ENCODE measurements at regions not wholly inside any gene's neighbourhood (a gene's known extent, or its start where the extent isn't known, plus 50 kb on each side); places are given as distances from the start of the nearest gene placed in this dataset.

DNA sequence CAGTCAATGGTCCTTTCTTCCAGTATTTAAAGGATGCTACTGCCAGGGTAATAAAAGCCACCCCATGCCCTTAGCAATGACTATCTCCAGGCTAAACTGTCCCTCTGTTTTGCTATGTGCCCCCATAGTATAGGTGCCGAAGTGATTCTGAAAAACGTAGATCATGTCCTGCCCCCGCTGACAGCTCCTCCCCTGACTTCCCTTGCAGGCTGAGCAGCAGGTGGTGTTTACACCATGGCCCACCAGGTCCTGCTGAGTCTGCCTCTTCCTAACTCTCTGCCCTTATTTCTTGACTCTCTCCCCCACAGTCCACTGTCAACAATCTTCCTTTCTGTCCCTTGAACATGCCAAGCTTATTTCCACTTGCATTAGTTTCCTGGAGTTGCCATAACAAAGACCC, 352.5 kb upstream of the TSHZ2 start:
- DNase-seq, result no peak

DNA sequence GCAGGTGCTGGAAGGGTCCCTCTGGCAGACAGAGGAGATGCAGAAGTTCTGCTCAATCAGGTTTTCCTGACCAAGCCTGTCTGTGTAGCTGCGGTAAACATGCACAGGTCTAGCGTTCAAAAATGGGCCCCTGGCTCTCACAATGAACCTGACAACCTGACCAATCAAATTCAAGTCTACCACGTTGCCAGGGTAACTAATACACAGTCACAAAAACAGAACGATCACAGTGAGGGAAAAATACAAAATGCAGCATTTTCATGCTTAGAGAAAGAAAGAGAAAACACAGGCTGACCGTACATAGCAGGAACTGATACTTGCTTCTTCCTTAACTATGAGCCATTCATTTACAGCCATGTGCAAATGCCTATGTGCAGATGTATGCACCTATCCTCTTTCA, 353.1 kb upstream of the TSHZ2 start:
- DNase-seq, result no peak

- DNase-seq, result no peak
These were observed 355.5 kb upstream of the TSHZ2 start for GRCh38 chr20:52616629-52617028.

DNA sequence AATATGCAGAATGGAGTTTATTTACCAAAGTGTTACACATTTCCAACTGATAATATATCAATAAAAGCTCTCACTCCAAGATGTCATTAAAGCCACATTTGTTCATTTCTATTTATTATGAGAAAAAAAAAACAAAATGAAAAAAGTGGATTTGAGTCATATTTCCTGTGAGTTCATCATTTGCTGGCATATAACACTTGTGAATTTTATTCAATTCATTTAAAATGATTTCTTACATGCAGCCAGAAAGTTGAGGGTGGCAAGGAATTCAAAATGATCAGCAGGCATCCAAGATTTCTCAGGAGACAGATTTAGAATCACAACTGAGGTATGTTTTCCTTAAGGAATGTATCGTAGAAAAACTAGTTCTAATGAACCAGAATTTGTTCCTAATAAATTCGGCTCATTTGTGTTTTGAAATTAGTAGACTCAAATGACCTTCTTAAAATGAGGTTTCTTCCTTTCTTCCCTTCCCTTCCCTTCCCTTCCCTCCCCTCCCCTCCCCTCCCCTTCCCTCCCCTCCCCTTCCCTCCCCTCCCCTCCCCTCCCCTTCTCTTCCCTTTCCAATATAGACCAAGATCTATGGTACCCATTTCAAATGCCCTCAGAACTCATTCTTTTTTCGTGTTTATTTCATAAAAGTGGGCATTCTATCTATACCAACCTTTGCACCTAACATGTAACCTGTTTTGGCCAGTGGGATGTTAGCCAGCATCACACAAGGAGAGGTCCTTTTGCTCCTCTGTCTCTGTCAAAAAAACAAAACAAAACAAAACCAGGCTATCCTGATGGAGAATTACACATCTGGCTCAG, 357.9 kb upstream of the TSHZ2 start:
- DNase-seq, result no peak

- DNase-seq, result no peak
These were observed 360.0 kb upstream of the TSHZ2 start for GRCh38 chr20:52612046-52612632.

DNA sequence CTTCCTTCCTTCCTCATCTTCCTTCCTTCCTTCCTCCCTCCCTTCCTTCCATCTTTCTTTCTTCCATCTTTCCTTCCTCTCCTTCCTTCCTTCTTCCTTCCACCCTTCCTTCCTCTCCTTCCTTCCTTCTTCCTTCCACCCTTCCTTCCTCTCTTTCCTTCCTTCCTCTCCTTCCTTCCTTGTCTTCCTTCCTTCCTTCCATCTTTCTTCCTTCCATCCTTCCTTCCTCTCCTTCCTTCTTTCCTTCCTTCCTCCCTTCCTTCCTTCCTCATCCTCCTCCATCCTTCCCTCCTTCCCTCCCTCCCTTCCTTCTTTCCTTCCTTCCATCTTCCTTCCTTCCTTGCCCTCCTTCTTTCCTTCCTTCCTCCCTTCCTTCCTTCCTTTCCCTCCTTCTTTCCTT, 361.4 kb upstream of the TSHZ2 start:
- no peak for DNase-seq

GRCh38 chr20:52601295-52601971, 370.7 kb upstream of the TSHZ2 start:
- no peak for DNase-seq

DNA sequence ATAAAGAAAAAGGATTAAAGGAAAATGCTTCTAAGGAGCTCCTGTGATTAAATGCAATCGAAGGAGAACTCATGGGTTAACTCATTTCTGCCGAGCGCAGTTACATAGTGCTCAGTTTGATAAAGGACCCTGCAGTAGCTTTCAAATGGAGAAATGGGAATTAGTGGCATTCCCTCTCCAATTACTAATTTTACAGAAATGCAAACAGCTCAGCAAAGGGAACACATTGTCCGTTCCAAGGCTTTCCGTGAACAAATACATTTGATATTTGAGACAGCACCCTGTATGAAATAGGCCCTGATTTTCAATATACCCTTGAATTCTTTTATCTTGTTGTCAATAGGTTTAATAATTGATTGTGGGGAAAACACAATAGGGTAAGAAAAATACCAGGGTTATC, 375.9 kb upstream of the TSHZ2 start:
- DNase-seq, result no peak

DNA sequence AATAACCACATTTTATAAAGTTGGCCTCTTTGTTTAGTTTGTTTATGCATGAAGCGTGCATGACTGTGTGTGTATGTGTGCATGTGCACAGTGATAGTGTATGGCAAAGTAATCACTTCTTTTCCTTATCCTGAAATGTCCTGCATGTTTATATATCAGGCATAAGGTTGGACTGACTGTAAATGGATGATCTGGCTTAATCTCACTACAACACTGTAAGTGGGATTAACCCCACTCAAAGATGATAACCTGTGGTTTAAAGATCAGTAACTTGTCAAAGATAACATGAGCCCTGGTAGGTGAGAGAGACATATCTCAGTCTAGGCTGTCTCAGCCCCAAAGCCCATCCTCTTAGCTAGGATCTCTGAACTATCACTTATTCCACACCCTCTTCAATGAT, 376.6 kb upstream of the TSHZ2 start:
- DNase-seq, result no peak

GRCh38 chr20:52593654-52594053, 378.5 kb upstream of the TSHZ2 start:
- DNase-seq, result no peak

DNA sequence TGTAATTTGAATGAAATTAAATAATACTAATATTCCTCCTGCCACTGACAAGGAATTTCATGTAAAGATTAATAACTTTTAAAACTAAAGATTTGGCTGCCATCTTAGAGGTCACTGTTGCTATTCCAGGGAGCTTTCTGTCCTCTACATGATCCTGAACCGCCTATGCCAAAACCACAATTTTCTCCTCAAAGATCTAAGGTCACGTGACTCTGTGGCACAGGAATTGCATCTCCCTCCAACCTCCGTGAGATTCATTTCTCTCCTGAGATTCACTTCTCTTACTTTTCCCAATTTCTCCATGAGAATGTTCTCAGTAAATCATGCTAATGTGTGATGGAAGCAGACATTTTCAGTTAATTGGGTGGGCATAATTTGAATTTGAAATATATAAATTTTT, 379.6 kb upstream of the TSHZ2 start:
- DNase-seq, result no peak

- no peak for DNase-seq
These were observed 382.1 kb upstream of the TSHZ2 start for GRCh38 chr20:52590100-52590499.

DNA sequence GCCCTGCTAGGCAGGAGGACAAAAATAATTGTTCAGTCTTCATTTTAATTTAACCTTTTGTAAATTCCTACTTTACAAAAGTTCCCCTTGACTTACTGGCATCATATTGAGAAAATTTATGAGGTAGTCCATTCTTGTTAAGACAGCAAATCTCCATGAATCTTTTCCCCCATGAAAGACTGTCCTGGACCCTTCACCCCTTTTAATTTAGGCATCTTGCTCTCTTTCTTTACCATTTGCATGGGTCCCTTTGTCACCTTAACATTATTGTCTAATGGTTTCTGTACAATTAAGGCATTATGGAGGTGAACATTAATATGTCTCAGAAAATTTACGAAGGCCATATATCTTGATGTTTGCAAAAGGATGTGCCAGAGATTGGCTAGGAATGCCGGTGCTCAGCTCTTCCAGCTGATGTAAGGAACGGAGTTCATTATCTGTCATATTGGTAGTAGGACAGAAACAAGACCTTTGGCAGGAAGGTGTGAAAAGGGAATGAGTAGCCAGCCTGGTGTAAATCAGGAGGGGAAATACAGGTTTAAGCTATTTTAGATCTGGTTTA, 382.8 kb upstream of the TSHZ2 start:
- no peak for DNase-seq

GRCh38 chr20:52586660-52587059, 385.5 kb upstream of the TSHZ2 start:
- no peak for DNase-seq

GRCh38 chr20:52585333-52585732, 386.8 kb upstream of the TSHZ2 start:
- no peak for DNase-seq

DNA sequence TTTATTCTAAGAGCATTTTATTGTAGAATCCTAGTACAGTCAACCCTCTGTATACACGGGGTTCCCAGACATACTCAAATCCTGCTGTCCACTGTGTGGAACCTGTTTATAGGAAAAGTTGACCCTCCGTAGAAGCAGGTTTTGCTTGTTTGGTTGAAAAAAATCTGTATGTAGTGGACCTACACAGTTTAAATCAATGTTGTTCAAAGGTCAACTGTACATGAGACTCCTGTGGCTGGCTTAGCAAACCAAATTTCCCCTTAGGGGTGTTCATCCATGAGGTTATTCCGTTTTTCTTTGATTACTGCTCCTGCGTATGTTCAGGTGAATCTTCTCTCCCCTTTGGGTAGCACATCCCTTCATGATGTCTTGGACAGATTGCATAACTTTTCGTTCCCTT, 387.0 kb upstream of the ZFP64 start:
- no peak for DNase-seq

GRCh38 chr20:52577696-52578095, 386.1 kb upstream of the ZFP64 start:
- no peak for DNase-seq

GRCh38 chr20:52572687-52573086, 381.1 kb upstream of the ZFP64 start:
- DNase-seq, result no peak

DNA sequence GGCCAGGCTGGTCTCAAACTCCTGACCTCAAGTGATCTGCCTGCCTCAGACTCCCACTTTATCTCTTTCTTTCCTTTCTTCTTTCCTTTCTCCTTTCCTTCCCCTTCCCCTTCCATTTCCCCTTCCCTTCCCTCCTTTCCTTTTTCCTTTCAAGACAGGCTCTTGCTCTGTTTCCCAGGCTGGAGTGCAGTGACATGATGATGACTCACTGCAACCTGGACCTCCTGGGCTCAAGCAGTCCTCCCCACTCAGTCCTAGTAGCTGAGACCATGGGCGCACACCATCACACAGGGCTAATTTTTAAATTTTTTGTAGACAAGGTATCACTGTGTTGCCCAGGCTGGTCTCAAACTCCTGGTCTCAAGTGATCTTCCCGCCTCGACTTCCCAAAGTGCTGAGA, 377.6 kb upstream of the ZFP64 start:
- DNase-seq, result no peak

DNA sequence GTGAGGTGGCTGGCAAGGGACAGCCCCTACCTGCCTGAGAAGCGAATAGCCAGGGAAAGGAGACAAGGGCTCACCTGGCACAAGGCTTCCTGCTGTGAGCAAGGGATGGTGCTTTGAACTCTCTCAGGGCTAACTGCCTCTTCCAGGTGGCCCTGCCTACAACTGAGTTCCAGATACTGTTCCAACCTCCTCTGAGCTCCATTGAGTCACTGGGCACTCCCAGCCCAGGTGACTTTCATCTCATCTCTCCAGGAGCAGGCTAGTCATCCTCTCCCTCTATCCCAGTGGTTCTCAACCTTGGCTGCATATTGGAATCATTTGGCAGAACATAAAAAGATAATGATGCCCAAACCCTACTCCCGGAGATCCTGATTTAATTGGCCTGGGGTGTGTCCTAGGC, 374.0 kb upstream of the ZFP64 start:
- DNase-seq, result no peak

GRCh38 chr20:52564594-52564993, 373.0 kb upstream of the ZFP64 start:
- no peak for DNase-seq

- no peak for DNase-seq
These were observed 360.7 kb upstream of the ZFP64 start for GRCh38 chr20:52552181-52552872.

GRCh38 chr20:52542131-52542530, 350.6 kb upstream of the ZFP64 start:
- DNase-seq, result no peak
